NCI-H1417 (cell line): ENCODE measurements at regions not wholly inside any gene's neighbourhood (a gene's known extent, or its start where the extent isn't known, plus 50 kb on each side); places are given as distances from the start of the nearest gene placed in this dataset.
A peak's percentile ranks its signal among the peaks of the same experiment; 100 is the strongest.

ENCODE experiments used
- DNase-seq, 3 experiments: peaks; one replicate each; lab custom pipeline; 2025; lab: John Stamatoyannopoulos, UW

DNA sequence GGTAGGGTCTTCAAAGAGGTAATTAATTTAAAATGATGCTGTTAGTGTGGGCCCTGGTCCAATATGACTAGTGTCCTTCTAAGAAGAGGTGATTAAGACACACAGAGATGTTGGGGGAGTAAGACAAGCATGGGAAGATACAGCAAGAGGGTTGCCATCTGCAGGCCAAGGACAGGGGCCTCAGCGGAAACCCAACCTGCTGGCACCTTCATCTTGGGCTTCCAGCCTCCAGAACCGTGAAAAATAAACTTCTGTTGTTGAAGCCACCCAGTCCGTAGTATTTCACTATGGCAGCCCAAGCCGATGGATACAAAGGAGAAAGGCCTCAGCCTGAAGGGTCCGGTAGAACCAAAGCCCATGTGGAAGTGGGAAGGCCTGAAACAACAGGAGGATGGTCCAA lies 161.7 kb upstream of the UBE2E1 start:
- DNase-seq = no peak

GRCh38 chr3:23644676-23645075 lies 161.1 kb upstream of the UBE2E1 start:
- DNase-seq = no peak

DNA sequence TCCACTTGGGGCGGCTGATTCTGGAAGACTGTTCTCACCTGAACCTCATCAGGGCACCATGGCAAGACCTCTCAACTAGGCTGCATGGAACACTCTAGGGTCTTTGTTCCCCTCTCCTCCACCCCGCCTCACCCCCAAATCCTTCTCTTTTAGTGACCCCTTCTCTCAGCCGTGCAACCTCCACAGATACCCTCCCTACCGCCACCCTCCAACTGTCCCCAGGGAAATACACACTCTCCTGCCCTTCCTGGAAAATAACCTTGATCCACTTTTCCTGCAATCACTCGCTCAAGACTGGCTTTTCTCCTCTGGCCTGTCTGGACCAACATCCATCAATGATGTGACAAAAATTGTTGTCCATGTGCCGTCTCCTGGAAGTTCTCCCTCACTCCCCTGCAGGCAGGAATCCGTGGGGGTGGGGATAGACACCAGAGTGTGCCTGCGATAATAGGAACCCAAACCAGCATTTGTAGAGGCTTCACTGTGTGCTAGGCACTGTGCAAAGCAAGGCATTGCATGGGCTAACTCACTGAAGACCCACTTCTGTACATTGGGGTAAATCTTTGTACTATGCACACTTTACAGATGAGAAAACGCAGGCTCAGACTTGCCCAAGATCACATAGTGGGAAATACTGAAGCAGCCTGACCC lies 160.1 kb upstream of the UBE2E1 start:
- no peak for DNase-seq

DNA sequence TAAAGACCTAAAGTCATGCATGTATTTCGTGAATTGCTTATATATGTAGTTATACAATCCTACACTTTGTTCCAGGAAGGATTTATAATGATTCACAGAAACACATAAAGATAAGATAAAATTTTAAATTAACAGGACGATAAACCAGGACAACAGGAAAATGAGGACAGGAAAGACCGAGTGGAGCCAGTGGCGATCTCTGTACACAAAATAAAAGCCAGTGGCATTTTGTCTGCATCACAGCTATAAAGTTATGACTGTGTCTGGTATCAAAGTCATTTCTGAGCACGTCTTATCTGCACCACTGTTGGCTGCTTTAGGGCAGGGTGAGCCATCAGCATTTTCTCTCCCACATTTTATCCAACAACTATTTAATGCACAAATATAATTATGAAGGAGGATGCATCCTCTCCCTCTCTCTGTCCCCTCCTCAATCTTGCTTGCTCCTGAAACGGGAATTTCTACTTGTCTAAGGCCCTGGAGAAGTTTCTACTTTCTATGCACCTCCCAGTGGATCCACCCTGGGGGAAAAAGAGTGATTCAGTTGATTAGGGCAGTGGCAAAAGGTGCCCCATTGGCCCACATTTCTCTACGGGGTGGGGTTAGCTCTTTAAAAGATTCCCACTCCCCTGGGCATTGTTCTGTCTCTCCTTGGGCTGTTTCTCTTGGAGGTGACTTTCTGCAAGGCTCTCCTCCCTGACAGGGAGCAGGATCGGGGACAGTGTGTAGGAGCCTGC lies 159.4 kb upstream of the UBE2E1 start:
- DNase-seq = no peak

DNA sequence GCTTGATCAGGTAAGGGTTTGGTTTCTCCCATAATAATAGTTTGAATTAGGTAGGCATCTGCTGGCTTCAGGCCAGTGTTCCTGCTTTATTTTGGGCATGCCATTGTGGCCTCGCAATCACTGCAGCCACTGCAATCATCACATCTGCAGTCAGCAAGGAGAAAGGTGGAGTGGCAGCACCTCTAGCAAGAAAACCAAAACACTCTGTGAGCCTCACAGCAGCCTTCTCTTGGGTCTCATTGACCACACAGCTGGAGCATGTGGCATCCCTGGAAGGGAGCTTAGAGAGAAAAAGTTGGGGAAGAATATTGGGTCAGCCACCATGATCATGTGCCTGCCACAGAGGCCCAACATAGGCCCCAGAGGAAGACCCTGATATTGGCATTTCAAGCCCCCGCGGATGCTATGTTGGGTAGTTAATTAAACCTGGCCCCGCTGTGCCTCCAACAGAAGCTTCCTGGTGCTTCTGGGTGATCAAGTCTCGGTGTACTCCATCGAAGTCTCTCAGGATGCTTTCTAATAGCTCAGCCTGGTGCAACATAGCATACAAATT lies 158.0 kb upstream of the UBE2E1 start:
- DNase-seq = no peak

- DNase-seq = no peak
These were observed 157.3 kb upstream of the UBE2E1 start for GRCh38 chr3:23648326-23648995.

DNA sequence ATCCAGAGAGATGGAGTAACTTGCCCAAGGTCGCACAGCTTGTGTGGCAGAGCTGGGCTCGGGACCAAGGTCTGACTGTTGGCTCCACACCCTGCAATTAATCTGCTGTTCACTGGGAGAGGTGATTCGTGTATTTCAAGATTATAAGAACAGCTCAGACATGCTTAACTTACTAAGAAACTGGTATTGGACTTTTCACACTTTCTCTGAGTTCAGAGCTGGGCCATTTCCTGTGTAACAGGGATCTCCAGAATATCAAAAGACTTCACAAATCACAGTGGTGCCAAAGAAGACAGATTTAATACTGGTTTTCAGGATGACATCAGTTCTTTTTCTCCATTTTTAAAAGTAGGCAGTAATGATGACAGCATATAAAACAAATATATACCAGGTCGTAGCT lies 156.8 kb upstream of the UBE2E1 start:
- no peak for DNase-seq

GRCh38 chr3:23649448-23649847 lies 156.3 kb upstream of the UBE2E1 start:
- no peak for DNase-seq

GRCh38 chr3:23650371-23651140 lies 155.2 kb upstream of the UBE2E1 start:
- no peak for DNase-seq

DNA sequence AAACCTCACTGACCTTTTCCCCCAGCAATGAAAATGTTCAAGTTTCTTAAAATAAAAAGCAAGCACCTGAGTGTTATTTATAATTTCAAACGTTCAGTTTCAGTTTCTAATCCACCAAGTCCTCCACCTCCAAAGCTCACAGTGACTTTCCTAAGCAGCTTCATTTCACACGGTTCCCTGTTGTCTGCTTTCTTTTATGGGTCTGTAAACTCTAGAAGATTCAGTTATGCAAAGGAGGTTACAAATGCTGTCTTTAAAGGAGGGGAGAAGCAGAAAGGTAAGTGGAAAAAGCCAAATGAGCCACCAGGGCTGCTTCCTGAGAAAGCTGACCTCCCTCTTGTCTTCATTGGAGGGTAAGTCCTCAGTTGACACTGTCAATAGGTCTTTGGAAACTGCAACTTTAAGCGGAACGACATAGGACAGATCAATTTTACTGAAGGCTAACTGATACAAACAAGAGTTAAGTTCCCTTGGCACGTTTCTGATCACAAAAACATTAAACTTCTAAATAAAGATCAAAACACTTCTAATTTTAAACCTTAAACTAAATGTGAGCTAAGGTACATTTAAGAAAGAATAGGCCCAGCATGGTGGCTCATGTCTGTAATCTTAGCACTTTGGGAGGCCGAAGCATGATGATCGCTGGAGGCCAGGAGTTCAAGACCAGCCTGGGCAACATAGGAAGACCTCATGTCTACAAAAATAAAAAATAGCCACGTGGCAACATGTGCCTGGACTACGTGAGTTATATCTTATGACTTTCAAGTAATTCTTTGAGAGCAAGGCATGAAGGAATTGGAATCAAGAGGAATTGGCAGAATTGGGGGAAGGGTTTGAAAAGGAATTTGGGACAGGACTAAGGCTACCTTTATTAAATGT lies 151.9 kb upstream of the UBE2E1 start:
- no peak for DNase-seq

GRCh38 chr3:23654571-23654970 lies 151.2 kb upstream of the UBE2E1 start:
- DNase-seq = no peak

DNA sequence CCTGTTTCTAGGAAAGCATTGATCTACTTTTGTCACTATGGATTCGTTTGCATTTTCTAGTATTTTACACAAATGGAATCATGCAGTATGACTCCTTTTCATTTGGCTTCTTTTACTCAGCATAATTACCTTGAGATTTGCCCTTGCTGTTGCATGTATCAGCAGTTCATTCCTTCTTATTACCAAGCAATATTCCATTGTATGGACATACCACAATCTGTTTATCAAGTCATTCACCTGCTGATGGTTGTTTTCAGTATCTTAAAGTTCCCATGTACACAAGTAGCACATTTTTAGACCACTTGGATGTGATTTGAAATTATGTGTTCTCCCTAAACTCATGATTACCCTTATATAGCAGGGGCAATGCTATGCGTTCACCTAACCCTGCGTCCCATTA lies 150.0 kb upstream of the UBE2E1 start:
- no peak for DNase-seq

- no peak for DNase-seq
These were observed 149.6 kb upstream of the UBE2E1 start for GRCh38 chr3:23656199-23656598.

DNA sequence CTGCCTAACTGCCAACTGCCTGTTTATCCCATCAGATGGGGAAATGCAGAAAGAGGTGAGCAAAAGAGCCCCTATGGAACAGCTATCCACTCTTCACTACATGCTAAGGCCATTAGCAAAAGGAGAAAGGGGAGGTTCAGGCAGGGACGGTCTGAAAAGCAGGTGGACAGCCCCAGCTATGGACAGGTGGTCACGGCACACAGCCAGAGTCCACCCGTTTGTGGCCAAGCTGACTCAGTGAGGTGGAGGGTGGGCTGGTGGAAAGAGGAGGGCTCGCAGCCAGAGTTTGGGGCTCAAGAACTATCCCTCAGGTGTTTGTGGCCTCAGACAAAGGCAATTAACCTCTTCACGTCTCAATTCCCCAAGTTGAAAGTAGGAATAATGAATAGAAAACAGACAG lies 148.9 kb upstream of the UBE2E1 start:
- no peak for DNase-seq

DNA sequence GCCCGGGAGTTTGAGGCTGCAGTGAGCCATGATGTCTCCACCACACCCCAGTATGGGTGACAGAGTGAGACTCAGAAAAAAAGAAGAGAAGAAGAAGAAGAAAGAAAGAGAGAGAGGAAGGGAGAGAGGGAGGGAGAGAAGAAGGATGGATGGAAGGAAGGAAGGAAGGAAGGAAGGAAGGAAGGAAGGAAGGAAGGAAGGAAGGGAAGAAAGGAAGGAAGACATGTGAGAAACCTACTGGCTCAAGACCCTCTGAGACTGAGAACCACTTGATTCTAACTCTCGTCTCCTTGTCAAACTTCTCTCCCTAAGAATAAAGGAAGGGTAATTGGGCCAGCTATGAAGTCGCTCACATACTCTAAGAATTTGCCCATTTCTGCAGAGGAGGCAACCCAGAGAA lies 148.1 kb upstream of the UBE2E1 start:
- no peak for DNase-seq

DNA sequence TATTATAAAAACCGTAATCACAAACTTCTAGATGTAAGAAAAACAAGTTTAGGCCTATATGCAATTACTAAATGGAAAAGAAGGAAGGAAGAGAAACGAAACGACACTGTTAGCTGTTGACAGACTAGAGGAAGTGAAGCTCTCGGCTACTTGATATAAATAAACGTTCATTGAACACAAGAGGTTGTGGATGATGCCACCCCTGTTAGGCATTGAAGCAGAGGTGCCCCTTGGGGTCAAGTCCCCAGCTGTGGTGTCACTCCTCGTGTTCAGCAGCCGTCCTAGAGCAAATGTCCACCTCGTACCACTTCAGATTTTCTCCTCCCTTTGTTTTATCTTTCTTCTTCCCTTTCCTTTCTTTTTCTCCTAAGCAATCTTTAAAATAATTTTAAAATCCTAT lies 146.5 kb upstream of the UBE2E1 start:
- DNase-seq = peak in 1 of 3 experiments; percentile 5

DNA sequence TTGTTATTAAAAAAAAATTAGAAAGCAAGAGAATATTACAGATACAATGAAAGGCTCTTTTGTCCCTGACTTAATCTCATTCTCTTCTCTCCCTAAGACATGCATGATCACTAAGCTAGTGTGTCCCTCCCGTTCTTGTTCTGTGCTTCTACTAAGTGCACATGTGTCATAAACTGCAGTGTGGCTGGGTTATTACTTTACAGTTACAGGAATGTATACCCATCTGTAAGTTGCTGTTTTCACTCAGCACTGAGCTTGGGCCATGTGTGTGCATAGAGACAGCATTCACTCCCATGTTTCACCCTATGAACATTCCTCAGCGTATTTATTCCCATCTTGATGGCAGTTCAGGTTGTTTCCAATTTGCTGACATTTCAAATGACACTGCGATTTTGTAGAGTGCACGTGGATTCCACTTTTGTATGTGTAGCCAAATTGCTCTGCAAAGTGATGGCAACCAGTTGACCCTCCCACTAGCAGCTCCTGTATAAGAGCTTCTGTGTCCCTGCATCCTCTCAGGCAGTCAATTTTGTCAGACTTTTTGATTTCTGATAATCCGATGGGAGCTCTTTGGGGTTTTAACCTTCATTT lies 145.8 kb upstream of the UBE2E1 start:
- DNase-seq = no peak

DNA sequence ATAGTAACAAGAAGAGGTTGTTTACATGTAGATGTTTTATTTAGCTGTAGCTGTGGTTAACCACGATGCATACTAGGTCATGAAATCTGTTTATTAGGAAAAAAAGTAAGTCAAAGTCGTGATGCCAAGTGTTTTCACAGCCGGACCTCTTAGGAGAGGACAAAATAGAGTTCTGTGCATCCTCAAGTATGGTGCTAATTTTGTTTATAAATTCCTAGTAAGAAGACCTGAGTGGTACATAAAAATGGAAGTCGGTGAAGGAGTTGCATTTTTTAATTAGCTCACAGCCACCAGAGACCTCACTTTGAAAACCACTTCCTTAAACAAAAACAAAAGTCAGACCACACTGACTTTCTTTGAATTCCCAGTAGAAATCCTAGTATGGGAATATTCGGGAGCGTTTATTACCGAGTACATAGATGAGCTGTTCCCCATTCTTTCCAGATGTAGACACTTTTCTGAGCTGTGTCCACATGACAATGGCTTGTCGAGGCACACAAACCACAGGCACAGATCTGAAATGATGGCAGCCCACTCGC lies 143.6 kb upstream of the UBE2E1 start:
- no peak for DNase-seq

DNA sequence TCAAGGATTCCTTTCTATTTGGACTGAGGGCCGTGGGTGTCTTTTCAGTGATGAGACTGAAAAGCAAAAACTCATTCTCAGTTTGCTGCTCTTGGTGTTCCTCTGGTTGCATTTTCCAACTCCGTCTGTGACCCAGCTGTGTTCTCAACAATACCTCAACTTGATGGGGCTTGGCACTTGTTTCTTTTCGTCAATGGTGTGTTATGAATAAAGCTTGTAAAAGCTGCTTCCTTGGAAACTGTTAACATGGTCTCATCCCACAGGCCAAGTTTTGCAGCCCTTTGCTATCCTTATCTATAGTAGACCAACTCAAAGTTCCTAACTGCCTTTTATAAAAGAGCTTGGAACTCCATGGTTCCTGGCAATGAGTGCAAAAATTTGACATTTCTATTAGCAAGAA lies 142.5 kb upstream of the UBE2E1 start:
- DNase-seq = no peak

- no peak for DNase-seq
These were observed 142.0 kb upstream of the UBE2E1 start for GRCh38 chr3:23663661-23664186.
